IMR-90 (cell line): ENCODE measurements at regions not wholly inside any gene's neighbourhood (a gene's known extent, or its start where the extent isn't known, plus 50 kb on each side); places are given as distances from the start of the nearest gene placed in this dataset.

Source experiments
- ATAC-seq: fragments of 200-7000 bp; cut with Tn5 transposase; 2 replicates; pipeline ENCODE4 v1.9.1; 2020; ENCODE audit warnings: low read depth, mild to moderate bottlenecking, moderate library complexity
- BruUV-seq: library from RNA; stranded (reverse); fragments of 400-500 nt; replicated peaks from 2 replicates; lab custom pipeline; 2021; lab: Mats Ljungman, UMichigan
- CTCF ChIA-PET: fragments of 300-600 bp; formaldehyde crosslinking; extraction: SDS; loops from one replicate; lab custom pipeline; 2021; ENCODE audit warnings: antibody characterized with exemption; lab: Yijun Ruan, JAX
- POLR2A ChIA-PET: fragments of 300-600 bp; sonication (Branson Sonifier 250); formaldehyde crosslinking; loops from one replicate; lab custom pipeline; 2022; ENCODE audit warnings: antibody characterized with exemption; ENCODE audit not compliant: unreplicated experiment; lab: Charles Lee
- DNase-seq: peaks from one replicate; pipeline ENCODE4 v3.0.0; 2013
- H2AFZ ChIP-seq: replicated peaks from 2 replicates; pipeline ENCODE3; 2013; ENCODE audit warnings: low read length, mild to moderate bottlenecking; ENCODE audit not compliant: poor library complexity
- H2AK5ac ChIP-seq: 2 replicates; pipeline ENCODE4 v1.6.1; 2013; ENCODE audit warnings: low read depth, low read length, inconsistent platforms
- H2AK9ac ChIP-seq: replicated peaks from 2 replicates; pipeline ENCODE3; 2013; ENCODE audit warnings: mild to moderate bottlenecking, low read depth, low read length, moderate library complexity; ENCODE audit not compliant: poor library complexity
- H2BK120ac ChIP-seq: 2 replicates; pipeline ENCODE4 v1.6.1; 2013; ENCODE audit warnings: low read depth, low read length, inconsistent platforms
- H2BK15ac ChIP-seq: 3 replicates; pipeline ENCODE4 v1.6.1; 2013; ENCODE audit warnings: low read depth, low read length, inconsistent platforms
- H2BK20ac ChIP-seq: 2 replicates; pipeline ENCODE4 v1.6.1; 2013; ENCODE audit warnings: low read depth, mild to moderate bottlenecking, inconsistent platforms, low read length, moderate library complexity
- H2BK5ac ChIP-seq: 2 replicates; pipeline ENCODE4 v1.6.1; 2013; ENCODE audit warnings: mild to moderate bottlenecking, low read depth, low read length, inconsistent platforms; ENCODE audit not compliant: poor library complexity, severe bottlenecking
- H3K14ac ChIP-seq: replicated peaks from 2 replicates; pipeline ENCODE4 v1.6.1; 2013; ENCODE audit warnings: low read depth, low read length, inconsistent platforms
- H3K18ac ChIP-seq: 2 replicates; pipeline ENCODE4 v1.6.1; 2013; ENCODE audit warnings: low read depth, low read length, control low read depth
- H3K23ac ChIP-seq: 2 replicates; pipeline ENCODE4 v1.6.1; 2013; ENCODE audit warnings: low read depth, low read length, inconsistent platforms
- H3K27ac ChIP-seq: 2 replicates; pipeline ENCODE4 v1.5.1; 2013; ENCODE audit warnings: mild to moderate bottlenecking, control low read depth, low read length; ENCODE audit not compliant: insufficient read depth
- H3K27me3 ChIP-seq: 2 replicates; pipeline ENCODE4 v1.6.1; 2013; ENCODE audit warnings: low read length; ENCODE audit not compliant: control insufficient read depth, insufficient read depth
- H3K36me3 ChIP-seq: 2 replicates; pipeline ENCODE4 v1.6.1; 2013; ENCODE audit warnings: low read length, mixed read lengths; ENCODE audit not compliant: control insufficient read depth, insufficient read depth
- H3K4ac ChIP-seq: 2 replicates; pipeline ENCODE4 v1.6.1; 2013; ENCODE audit warnings: low read depth, low read length, inconsistent platforms
- H3K4me1 ChIP-seq: 2 replicates; pipeline ENCODE4 v1.6.1; 2013; ENCODE audit warnings: low read length, mixed read lengths; ENCODE audit not compliant: control insufficient read depth, insufficient read depth
- H3K4me2 ChIP-seq: 2 replicates; pipeline ENCODE4 v1.6.1; 2013; ENCODE audit warnings: low read depth, mild to moderate bottlenecking, control low read depth, low read length, moderate library complexity
- H3K4me3 ChIP-seq: 2 replicates; pipeline ENCODE4 v1.5.1; 2013; ENCODE audit warnings: low read depth, mild to moderate bottlenecking, control low read depth, low read length, moderate library complexity; ENCODE audit not compliant: insufficient read depth
- H3K56ac ChIP-seq: 2 replicates; pipeline ENCODE4 v1.6.1; 2013; ENCODE audit warnings: low read length, inconsistent platforms; ENCODE audit not compliant: insufficient read depth; ENCODE audit errors: extremely low read depth
- H3K79me1 ChIP-seq, 2 experiments: 2 replicates each; pipeline ENCODE4 v1.6.1; 2013; ENCODE audit warnings: low read length in 2 of 2, inconsistent platforms in 1 of 2, low read depth in 1 of 2
- H3K9ac ChIP-seq: 2 replicates; pipeline ENCODE4 v1.6.1; 2013; ENCODE audit warnings: low read depth, low read length, control low read depth
- H3K9me1 ChIP-seq: 2 replicates; pipeline ENCODE4 v1.6.1; 2013; ENCODE audit warnings: low read length, inconsistent platforms; ENCODE audit not compliant: insufficient read depth
- H3K9me3 ChIP-seq: 2 replicates; pipeline ENCODE4 v1.6.1; 2013; ENCODE audit warnings: low read length; ENCODE audit not compliant: control insufficient read depth, insufficient read depth
- H4K20me1 ChIP-seq: 2 replicates; pipeline ENCODE4 v1.6.1; 2013; ENCODE audit warnings: low read length, inconsistent platforms; ENCODE audit not compliant: insufficient read depth
- H4K5ac ChIP-seq: 2 replicates; pipeline ENCODE4 v1.6.1; 2013; ENCODE audit warnings: mild to moderate bottlenecking, low read depth, low read length, control low read depth
- H4K8ac ChIP-seq, 2 experiments: 2 replicates each; pipeline ENCODE4 v1.6.1; 2013; ENCODE audit warnings: low read depth in 2 of 2, low read length in 2 of 2, control low read depth in 1 of 2, inconsistent platforms in 1 of 2
- H4K91ac ChIP-seq: 2 replicates; pipeline ENCODE4 v1.6.1; 2013; ENCODE audit warnings: low read depth, low read length, inconsistent platforms; ENCODE audit not compliant: insufficient read depth
- ELK1 ChIP-seq: fragments of 150-350 bp; IDR thresholded peaks from 2 replicates; pipeline ENCODE4 v1.6.1; 2016; ENCODE audit warnings: low read depth, mild to moderate bottlenecking, low read length, moderate library complexity, borderline replicate concordance
- FOS ChIP-seq: fragments of 150-350 bp; IDR thresholded peaks from 2 replicates; pipeline ENCODE4 v1.6.1; 2016; ENCODE audit warnings: low read depth, low read length
- MAFK ChIP-seq: IDR thresholded peaks from 2 replicates; pipeline ENCODE4 v1.6.1; 2012; ENCODE audit warnings: low read depth, low read length, improper control_type of control experiment
- MXI1 ChIP-seq: IDR thresholded peaks from 2 replicates; pipeline ENCODE4 v1.6.1; 2012; ENCODE audit warnings: low read depth, mild to moderate bottlenecking, low read length, moderate library complexity, borderline replicate concordance
- RAD21 ChIP-seq: IDR thresholded peaks from 2 replicates; pipeline ENCODE4 v1.6.1; 2012; ENCODE audit warnings: low read length, improper control_type of control experiment
- RFX5 ChIP-seq: IDR thresholded peaks from 2 replicates; pipeline ENCODE4 v1.8.0; 2012; ENCODE audit warnings: low read depth, mild to moderate bottlenecking, low read length, moderate library complexity
- SMC3 ChIP-seq: fragments of 150-350 bp; IDR thresholded peaks from 2 replicates; pipeline ENCODE4 v1.6.1; 2016; ENCODE audit warnings: low read depth, mild to moderate bottlenecking, antibody characterized with exemption, low read length, moderate library complexity
- USF2 ChIP-seq: fragments of 150-350 bp; IDR thresholded peaks from 2 replicates; pipeline ENCODE4 v1.6.1; 2017; ENCODE audit warnings: mild to moderate bottlenecking, antibody characterized with exemption, low read length, low read depth
- WGBS, 2 experiments: methylation state at CpG; one replicate each; pipeline versions ENCODE4 v1.1.5 to v1.1.7; 2013; ENCODE audit warnings: missing lambda C conversion rate in 2 of 2; ENCODE audit not compliant: insufficient read length in 1 of 2; ENCODE audit errors: extremely low coverage in 2 of 2; 5-methylcytosine and 5-hydroxymethylcytosine counted together
- dilution Hi-C: fragments of 300-500 bp; cut with HindIII; formaldehyde crosslinking; loops from one replicate; pipeline ENCODE4 v1.14.3; 2018; ENCODE audit warnings: low sequenced_read_pairs; ENCODE audit not compliant: unreplicated experiment
- in situ Hi-C: fragments of 300-500 bp; cut with MboI; formaldehyde crosslinking; loops from 3 replicates; pipeline ENCODE4 v1.14.3; 2019; ENCODE audit warnings: low sequenced_read_pairs, inconsistent platforms, mixed read lengths
- intact Hi-C: fragments of 100-400 bp; cut with micrococcal nuclease; formaldehyde crosslinking; loops from 2 replicates; pipeline ENCODE4 v1.10.0; 2022

GRCh38 chr5:85784746-85785145, 833.0 kb upstream of the COX7C start:
- Histone ChIP-seq H3K4ac (no peak overlapping the region), H2AK5ac (no peak overlapping the region), H4K8ac (no peak overlapping the region), H3K18ac (no peak overlapping the region), H3K4me2 (no peak overlapping the region), H3K27me3 (no peaks in the 10 kb centered on the region), H3K36me3 (no peaks in the 10 kb centered on the region), H3K23ac (no peak overlapping the region), H3K4me3 (no peak overlapping the region), H2BK15ac (no peak overlapping the region), H3K9me1 (no peaks in the 10 kb centered on the region), H4K20me1 (no peaks in the 10 kb centered on the region), H3K27ac (no peak overlapping the region), H4K5ac (no peak overlapping the region), H3K56ac (no peak overlapping the region), H2BK5ac (no peak overlapping the region), H3K9ac (no peak overlapping the region), H3K9me3 (no peaks in the 10 kb centered on the region), H2BK120ac (no peak overlapping the region), H3K4me1 (no peaks in the 10 kb centered on the region), H3K79me1 (no peaks in the 10 kb centered on the region), H2AK9ac (no peak overlapping the region), H2AFZ (no peak overlapping the region), H4K91ac (no peak overlapping the region), H3K14ac (no peak overlapping the region), H2BK20ac (no peak overlapping the region)
- CTCF ChIA-PET: no interaction called here
- no peak for DNase-seq
- dilution Hi-C loops (no loop called here), intact Hi-C loops (no loop called here), in situ Hi-C loops (no loop called here)
- POLR2A ChIA-PET: no interaction called here
- 79% methylated on average over 2 of the region's 2 CpGs; no CpG with 5 or more reads in 1 of the 2 experiments for WGBS, 2 experiments
- TF ChIP-seq SMC3: no peak
- peak; percentile 73 for TF ChIP-seq MAFK
- no peak for TF ChIP-seq FOS
- no peak for TF ChIP-seq ELK1
- TF ChIP-seq USF2: no peak
- TF ChIP-seq RFX5: no peak
- no peak for TF ChIP-seq MXI1
- no peak for TF ChIP-seq RAD21
- no TSS peak for BruUV-seq
- no peak for ATAC-seq
